LNCaP clone FGC (cell line): ENCODE measurements at regions not wholly inside any gene's neighbourhood (a gene's known extent, or its start where the extent isn't known, plus 50 kb on each side); places are given as distances from the start of the nearest gene placed in this dataset.
"Not testable (repeated sequence)": the region's sequence is repeated elsewhere in the genome, so short reads cannot be mapped to it uniquely, and the experiment has no call there.

ENCODE experiments used
- DNase-seq: peaks from one replicate; pipeline ENCODE4 v3.0.0-alpha.2; 2011; ENCODE audit warnings: low read depth
- H3K4me3 ChIP-seq: 2 replicates; pipeline ENCODE4 v1.5.1; 2011; ENCODE audit warnings: mild to moderate bottlenecking, low read depth, low read length, control low read depth
- TF ChIP-seq, protein P1 (sequence below): IDR thresholded peaks from 2 replicates; pipeline ENCODE4 v1.5.1; 2012; ENCODE audit warnings: mild to moderate bottlenecking; ENCODE audit not compliant: control insufficient read depth, insufficient read depth; ENCODE audit errors: extremely low read depth

DNA sequence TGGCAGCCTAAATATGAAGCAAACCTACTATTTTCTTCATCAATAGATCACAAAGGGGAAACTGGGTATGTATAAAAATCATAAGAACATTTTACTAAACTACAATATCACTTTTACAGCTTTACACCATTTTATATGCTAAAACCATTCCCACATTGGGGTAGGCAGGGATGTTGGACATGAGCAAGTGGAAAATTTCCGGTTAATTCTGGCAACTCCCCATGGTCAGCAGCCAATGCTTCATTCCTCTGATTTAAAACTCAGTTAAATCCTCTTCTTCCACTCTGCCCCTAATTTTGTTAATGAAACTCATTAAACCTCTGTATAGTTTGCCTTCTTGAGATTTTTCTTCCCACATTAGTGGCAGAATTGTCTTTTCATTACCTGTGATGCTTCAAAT, 552.5 kb upstream of the NECTIN3 start:
- TF ChIP-seq, protein P1, sequence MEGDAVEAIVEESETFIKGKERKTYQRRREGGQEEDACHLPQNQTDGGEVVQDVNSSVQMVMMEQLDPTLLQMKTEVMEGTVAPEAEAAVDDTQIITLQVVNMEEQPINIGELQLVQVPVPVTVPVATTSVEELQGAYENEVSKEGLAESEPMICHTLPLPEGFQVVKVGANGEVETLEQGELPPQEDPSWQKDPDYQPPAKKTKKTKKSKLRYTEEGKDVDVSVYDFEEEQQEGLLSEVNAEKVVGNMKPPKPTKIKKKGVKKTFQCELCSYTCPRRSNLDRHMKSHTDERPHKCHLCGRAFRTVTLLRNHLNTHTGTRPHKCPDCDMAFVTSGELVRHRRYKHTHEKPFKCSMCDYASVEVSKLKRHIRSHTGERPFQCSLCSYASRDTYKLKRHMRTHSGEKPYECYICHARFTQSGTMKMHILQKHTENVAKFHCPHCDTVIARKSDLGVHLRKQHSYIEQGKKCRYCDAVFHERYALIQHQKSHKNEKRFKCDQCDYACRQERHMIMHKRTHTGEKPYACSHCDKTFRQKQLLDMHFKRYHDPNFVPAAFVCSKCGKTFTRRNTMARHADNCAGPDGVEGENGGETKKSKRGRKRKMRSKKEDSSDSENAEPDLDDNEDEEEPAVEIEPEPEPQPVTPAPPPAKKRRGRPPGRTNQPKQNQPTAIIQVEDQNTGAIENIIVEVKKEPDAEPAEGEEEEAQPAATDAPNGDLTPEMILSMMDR, result no peak
- no peak overlapping the region for H3K4me3 ChIP-seq
- DNase-seq, result no peak

DNA sequence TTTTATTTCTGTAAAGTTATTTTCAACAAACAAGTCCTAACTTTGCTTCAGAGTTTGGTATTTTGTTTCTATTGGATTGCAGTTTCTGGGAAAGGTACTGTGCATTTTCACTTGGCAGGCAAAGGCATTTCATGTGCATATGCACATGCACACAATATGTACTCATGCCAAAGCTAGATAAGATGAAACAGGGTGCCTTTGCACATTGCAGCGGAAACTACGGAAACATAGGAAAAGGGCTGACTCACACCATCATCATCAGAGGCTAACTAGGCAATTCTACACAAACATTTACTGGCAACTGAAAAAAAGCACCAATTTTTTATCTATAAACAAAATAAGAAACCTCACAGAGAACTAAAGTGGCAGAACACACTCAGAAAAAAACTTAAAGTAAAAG, 550.6 kb upstream of the NECTIN3 start:
- TF ChIP-seq, protein P1, result no peak
- H3K4me3 ChIP-seq, result no peak overlapping the region
- no peak for DNase-seq

DNA sequence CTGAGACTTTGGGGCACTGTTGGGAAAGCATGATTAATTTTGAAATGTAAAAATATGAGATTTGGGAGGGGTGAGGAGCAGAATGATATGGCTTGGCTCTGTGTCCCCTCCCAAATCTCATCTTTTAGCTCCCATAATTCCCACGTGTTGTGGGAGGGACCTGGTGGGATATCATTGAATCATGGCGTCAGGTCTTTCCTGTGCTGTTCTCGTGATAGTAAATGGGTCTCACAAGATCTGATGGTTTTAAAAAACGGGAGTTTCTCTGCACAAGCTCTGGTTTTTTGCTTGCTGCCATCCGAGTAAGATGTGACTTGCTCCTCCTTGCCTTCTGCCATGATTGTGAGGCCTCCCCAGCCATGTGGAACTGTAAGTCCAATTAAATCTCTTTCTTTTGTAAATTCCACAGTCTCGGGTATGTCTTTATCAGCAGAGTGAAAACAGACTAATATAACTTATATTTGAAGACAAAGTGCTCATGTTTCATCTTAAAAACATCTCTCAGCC, 546.0 kb upstream of the NECTIN3 start:
- H3K4me3 ChIP-seq, DNase-seq: not testable (repeated sequence)

DNA sequence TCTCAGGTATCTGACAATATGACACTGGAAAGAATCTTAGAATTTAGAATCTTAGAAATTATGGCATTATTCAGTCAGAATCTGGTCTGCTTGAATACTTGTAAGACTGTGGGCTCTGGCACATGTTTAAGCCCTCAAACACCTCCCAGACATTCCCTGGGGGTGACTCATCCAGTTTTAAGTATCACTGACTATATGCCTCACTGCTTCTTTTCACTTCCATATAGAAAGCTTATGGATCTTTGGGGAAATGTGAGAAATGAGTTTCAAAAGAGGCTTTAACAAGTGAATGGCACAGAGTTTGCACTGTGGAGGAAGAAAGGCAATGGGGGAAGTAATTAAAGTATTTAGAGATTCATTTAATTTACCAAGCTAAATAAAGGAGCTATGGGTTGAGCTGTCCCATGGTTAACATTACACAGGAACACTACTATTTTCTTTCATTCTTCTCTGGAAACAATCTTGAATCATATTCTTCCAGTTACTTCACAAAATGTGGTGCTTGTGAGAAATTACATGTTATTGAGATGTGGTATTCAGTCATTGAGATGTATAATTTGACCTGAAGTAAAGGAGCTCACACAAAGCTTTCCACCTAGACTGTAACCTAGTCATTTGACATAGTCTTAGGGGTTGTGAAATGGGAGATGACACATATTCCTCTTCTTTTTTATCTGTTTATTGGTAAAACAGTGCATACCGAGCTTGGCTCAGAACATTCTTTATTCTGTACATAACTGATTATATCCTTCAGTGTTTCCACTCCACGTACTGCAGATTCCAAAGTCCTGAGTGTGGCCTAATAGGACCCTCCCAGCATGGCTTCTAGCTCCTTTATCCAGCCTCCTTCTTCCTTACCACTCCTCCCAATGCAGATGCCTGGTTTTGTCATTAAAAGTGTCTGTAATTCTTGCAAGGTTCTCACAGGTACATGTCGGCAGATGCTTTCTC, 544.6 kb upstream of the NECTIN3 start:
- DNase-seq, result no peak
- H3K4me3 ChIP-seq, result no peak overlapping the region
- TF ChIP-seq, protein P1, result no peak

DNA sequence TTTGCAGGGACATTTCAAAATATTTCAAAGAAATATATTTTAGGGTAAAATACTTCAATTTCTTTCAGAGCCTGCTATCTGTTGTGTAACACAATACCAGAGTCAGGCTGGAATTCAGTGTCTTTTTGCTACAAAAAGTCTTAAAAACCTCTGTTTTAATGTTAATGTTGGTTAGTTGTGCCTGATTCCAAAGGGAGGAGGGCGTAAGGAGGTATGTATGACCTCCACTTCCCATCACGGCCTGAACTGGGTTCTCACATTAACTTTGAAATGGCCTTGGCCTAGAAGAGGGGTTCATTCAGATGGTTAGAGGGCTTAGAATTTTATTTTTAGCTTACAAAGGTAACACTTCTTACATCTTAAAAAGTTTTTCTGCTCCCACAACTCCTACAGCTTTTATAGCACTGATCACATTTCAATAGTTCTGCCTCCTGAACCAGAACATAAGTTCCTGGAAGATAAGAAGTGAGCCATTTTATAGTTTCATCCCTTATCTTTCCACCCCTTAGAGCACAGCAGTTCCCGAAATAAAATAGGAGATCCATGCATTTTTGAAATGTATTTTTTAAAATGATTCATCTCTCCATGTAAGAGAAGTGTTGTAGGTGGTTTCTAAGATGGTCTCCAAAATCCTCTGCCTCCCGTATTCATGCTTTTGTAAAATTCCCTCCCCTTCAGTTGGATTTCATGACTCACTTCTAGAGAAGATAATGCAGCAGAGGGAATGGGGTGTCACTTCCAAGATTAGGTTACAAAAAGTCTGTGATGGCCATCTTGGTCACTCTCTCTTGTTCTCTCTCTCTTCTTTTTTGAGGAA, 543.1 kb upstream of the NECTIN3 start:
- no peak overlapping the region for H3K4me3 ChIP-seq
- TF ChIP-seq, protein P1, result no peak
- no peak for DNase-seq

DNA sequence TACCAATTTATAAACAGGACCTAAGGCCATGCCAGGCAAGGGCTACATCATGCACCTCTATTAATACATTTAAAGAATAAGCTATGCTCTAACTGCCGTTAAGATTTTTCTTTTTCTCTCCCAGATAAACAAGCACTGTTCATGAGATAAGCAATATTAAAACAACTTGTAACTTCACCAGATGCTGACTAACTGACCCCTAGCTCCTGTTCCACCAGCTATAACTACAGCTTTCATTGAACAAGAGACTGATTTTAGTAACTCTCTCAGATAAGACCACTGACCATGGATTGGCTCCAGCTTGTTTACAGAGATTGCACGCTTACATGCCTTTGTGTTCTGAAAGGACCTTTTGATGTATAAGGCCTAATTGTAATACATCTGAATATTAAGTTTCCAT, 540.7 kb upstream of the NECTIN3 start:
- H3K4me3 ChIP-seq, result no peak overlapping the region
- DNase-seq, result no peak
- TF ChIP-seq, protein P1, result no peak

DNA sequence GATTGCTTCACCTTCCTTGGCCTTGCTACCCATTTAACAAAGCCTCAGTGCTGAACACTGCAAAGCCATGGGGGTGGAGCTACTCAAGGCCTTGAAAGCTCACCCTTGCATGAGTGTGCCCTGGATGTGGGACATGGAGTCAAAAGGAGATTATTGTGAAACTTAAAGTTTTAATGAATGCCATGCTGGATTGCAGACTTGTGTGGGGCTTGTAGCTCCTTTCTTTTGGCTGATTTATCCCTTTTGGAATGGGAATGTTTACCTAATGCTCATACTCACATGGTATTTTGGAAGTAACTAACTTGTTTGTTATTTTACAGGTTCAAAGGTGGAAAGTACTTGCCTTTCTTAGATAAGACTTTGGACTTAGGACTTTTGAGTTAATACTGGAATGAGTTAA, 538.5 kb upstream of the NECTIN3 start:
- TF ChIP-seq, protein P1, result no peak
- no peak for DNase-seq
- H3K4me3 ChIP-seq, result no peak overlapping the region
